ENCODE measurements at regions not wholly inside any gene's neighbourhood (a gene's known extent, or its start where the extent isn't known, plus 50 kb on each side); places are given as distances from the start of the nearest gene placed in this dataset.

- Histone ChIP-seq H3K79me2 (ENCODE audit: control insufficient read depth, insufficient read depth, low read length) (no peaks in the 10 kb centered on the region), H2AFZ (ENCODE audit: low read depth, low read length) (no peak overlapping the region), H3K9me1 (ENCODE audit: control insufficient read depth, insufficient read depth, low read length) (no peaks in the 10 kb centered on the region), H3K27me3 (ENCODE audit: control insufficient read depth in 2 of 2, insufficient read depth in 2 of 2, low read length in 2 of 2) (no peaks in the 10 kb centered on the region), H3K9me3 (replicated peaks; ENCODE audit: control insufficient read depth, insufficient read depth, low read depth, low read length) (no peaks in the 10 kb centered on the region), H3K36me3 (ENCODE audit: control insufficient read depth, insufficient read depth, low read length) (no peaks in the 10 kb centered on the region), H3K9ac (ENCODE audit: insufficient read depth in 1 of 2, low read depth in 2 of 2, low read length in 2 of 2) (no peak overlapping the region), H4K20me1 (replicated peaks; ENCODE audit: control insufficient read depth, insufficient read depth, low read length) (no peaks in the 10 kb centered on the region), H3K4me2 (ENCODE audit: insufficient read depth, low read length) (no peak overlapping the region), H3K27ac (ENCODE audit: extremely low read depth, low read depth, low read length) (no peak overlapping the region), H3K4me3 (no peak overlapping the region), H3K4me1 (replicated peaks in 1 of 2; ENCODE audit: control insufficient read depth in 2 of 2, insufficient read depth in 2 of 2, low read length in 2 of 2) (no peaks in the 10 kb centered on the region)
- POLR2A ChIA-PET = no interaction called here
- CTCF ChIA-PET (ENCODE audit: low intra/inter-chr PET ratio) = interaction anchor here (0.6 kb wide), 1 partner anchor 1094 kb away, joined by 3 read pairs; no protein-coding TSS in a partner anchor
- ATAC-seq = no peak
- no peak for DNase-seq (ENCODE audit: extremely low read depth in 1 of 4, low spot score in 3 of 4)
- BruUV-seq (replicated peaks) = no TSS peak
- WGBS (ENCODE audit: insufficient coverage, low coverage, missing lambda C conversion rate) = 0% methylated on average over 5 of the region's 6 CpGs
- FAIRE-seq = no peak
- intact Hi-C loops (cut with micrococcal nuclease) = loop anchor here (5.0 to 10.0 kb wide), 2 partner anchors 605 to 892 kb away; no protein-coding TSS in a partner anchor
- in situ Hi-C loops (cut with MboI) = no loop called here
- TF ChIP-seq, protein P1, sequence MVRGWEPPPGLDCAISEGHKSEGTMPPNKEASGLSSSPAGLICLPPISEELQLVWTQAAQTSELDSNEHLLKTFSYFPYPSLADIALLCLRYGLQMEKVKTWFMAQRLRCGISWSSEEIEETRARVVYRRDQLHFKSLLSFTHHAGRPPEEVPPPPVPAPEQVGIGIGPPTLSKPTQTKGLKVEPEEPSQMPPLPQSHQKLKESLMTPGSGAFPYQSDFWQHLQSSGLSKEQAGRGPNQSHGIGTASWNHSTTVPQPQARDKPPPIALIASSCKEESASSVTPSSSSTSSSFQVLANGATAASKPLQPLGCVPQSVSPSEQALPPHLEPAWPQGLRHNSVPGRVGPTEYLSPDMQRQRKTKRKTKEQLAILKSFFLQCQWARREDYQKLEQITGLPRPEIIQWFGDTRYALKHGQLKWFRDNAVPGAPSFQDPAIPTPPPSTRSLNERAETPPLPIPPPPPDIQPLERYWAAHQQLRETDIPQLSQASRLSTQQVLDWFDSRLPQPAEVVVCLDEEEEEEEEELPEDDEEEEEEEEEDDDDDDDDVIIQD (CRISPR knock-in tag; IDR thresholded peaks at IDR 0.05) = no peak
- TF ChIP-seq KLF1 (tag; IDR thresholded peaks at IDR 0.05) = no peak
- no peak for TF ChIP-seq HES1 (IDR thresholded peaks at IDR 0.05; ENCODE audit: low read depth)
- TF ChIP-seq HDAC3 (IDR thresholded peaks at IDR 0.05; ENCODE audit: borderline replicate concordance, partially characterized antibody) = no peak
- TF ChIP-seq PHF21A (IDR thresholded peaks at IDR 0.05; ENCODE audit: borderline replicate concordance, low read depth) = no peak
- TF ChIP-seq ZNF398 (CRISPR knock-in tag; IDR thresholded peaks at IDR 0.05) = no peak
- no peak for TF ChIP-seq ZNF24 (IDR thresholded peaks at IDR 0.05)
- no peak for TF ChIP-seq ZNF280A (IDR thresholded peaks at IDR 0.05; ENCODE audit: low read depth, partially characterized antibody)
- no peak for TF ChIP-seq ZKSCAN1 (IDR thresholded peaks at IDR 0.05; ENCODE audit: low read depth, low read length)
Observed at GRCh38 chrX:46407036-46407752, 138.0 kb downstream of the ZNF674 start.
